Dermis microvascular lymphatic vessel endothelial cell (primary cell): ENCODE measurements at regions not wholly inside any gene's neighbourhood (a gene's known extent, or its start where the extent isn't known, plus 50 kb on each side); places are given as distances from the start of the nearest gene placed in this dataset.

Source experiments
- DNase-seq, 2 donors: peaks; one replicate each; pipeline versions ENCODE4 v3.0.0 to v3.0.0-alpha.2; 2010; ENCODE audit warnings: low read depth in 2 of 2

DNA sequence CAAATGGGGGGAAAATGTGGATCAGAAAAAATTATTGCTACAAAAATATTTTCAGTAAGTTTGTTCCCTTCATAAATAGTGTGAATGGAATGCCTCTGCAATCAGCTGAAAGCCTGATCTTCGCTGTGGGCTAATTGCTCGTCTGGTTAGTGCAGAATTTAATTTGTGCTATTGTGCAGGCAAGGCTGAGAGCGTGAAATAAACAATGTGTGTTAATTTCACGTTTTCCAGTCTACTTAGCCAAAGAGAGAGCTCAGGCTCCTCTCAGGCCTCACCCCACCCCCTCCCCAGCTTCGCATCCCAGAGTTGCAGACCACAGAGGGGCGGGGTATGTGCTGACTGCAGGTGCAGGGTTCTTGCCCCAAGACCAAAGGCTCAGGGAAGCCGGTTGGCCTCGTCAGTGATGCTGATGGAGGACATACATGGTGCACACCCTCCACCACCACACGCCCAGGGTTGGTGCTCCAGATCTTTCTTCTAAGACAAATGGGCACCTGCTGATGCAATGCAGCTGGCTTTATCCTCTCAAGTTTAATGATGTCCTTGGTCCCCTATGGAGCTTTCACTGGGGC lies 302.6 kb upstream of the SLC14A2 start:
- DNase-seq, result no peak

DNA sequence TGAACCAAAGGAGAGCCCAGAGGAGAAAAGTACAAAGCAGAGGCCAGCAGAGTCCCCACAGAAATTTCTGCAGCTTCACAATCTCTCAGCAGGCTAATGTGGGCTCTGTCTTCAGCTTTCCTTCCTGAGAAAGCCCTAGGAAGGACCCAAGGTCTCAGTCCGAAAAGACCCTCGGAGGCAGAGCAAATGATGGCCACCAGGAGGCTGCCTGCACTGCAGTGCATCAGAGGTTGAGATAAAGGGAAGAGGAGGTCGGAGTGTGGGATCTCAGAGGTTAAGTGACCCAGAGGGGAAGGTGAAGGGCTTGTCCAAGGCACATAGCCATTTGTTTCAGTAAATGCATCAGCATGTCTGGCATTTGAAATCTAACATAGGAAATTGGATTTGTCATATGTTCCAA lies 299.1 kb upstream of the SLC14A2 start:
- no peak for DNase-seq

DNA sequence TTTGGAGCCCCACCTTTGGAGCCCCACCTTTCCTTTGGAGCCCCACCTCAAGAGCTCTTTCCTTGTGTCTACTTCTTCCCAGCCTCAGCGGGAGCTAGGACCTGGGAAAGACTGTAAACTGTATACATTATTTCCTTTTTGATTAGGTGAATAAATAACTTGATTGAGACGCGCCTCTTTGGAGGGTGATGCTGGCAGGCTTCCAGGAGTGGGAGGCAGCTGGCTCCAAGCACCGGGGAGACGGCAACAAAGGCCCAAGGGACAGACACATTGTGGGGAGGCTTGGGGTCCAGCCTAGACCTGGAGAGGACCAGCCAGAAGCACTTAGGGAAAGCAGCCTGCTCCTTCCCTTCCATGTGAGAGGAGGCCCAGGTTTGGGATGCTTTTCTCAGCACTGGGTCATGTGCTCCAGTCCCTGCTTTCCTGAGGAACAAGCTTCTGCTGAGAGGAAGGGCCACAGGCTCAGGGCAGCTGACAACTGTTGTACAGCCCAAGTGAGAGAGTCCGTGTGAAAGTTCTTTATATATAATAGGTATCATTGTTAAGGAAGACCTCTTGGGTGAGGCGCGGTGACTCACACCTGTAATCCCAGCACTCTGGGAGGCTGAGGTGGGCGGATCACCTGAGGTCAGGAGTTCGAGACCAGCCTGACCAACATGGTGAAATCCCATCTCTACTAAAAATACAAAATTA lies 297.2 kb upstream of the SLC14A2 start:
- no peak for DNase-seq

DNA sequence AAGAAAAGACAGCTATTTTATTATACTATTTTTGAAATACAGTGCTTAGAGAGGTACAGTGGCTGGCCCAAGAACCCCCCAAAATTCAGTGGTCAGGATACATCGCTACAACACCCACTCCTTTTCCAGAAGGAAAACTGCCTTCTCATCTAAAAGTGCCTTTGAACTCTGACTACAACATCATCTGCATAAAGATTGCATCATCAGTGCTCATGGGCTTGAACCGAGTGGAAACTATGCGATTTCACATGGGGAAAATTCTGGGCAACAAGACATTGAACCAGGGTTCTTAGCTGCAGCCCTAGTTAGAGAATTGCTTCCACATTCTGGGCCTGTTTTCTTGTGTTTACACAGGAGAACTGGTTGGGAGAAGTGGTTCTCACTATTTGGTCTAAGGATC lies 294.6 kb upstream of the SLC14A2 start:
- no peak for DNase-seq

DNA sequence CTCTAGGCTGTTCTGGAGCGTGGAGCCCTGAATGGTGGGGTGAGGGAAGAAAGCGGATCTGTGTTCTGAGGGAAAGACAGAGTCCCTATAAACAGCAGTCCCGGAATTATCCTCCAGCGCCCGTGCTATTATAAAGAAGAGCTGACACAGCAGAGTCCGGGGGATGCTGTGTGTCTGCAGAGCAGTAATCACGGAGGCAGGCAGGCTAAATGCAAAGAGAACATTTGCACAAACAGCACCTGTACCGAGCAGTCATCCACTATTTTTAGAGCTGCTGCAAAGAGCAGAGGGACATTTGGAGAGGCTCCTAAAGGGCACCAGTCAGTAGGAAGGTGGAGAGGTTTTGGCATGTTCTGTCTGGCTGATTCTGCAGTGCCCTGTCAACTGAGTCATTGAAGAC lies 293.8 kb upstream of the SLC14A2 start:
- DNase-seq, result no peak

DNA sequence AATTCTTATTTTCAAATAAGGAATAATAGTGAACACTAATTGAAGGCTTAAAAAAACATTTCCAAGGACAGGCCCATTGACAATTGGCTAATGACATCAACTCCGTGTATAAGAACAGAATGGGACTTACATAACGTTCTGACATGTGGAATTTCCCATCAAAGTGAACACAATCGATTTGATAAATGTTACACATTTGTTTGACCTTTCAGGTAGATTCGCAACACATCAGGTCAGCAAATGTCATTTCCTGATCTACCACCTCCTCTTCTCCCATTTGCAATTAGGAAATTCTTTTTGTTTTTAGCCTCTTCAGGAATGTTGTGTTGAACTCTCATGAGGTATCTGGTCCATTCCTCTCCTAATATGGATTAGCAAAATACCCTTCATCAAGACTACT lies 292.9 kb upstream of the SLC14A2 start:
- DNase-seq, result no peak

DNA sequence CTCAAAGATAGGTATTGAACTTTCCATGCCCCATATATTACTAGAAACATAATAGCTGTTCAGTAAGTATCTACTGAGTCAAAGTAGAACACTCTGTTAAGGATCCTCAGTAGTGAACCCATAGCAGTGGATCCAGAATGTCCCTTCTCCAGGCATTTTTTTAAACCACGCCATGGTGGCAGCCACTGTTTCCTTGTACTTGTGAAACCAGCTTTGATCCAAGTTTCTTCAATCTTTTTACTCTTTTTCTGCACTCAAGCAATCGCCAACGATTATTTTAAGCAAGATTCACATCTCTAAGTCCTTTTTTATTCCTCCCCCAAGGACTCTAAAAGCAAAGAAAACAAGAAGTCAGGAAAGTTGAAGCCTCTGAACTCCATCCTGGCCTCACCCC lies 291.2 kb upstream of the SLC14A2 start:
- DNase-seq, result no peak

DNA sequence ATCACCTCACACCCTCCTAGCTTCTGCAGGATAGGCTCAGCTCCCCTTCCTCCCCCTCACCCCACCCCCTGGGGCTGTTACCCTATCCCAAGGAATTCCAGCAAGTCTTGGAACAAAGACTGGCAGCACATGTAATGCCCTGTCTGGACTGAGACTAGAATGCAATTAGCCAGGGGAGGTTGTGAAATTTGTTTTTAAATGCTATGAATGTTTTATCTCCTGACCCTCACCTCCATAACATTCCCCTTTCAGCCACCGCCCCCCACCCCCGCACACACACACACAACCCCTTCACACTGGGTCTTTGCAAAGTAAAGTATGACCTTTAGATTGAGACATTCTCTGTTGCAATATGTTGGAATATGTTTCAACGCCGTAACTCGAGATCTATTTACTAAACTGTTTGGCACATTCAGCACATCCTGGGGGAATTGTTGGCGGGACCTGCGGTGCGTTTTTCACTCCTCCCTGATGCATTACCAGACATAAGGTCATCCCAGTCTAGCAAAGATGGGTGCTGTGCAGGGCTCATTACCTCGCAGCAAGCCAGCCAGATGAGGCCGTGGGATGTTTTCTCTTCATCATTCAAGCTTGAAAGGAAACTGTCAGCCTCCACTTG lies 290.7 kb upstream of the SLC14A2 start:
- no peak for DNase-seq

DNA sequence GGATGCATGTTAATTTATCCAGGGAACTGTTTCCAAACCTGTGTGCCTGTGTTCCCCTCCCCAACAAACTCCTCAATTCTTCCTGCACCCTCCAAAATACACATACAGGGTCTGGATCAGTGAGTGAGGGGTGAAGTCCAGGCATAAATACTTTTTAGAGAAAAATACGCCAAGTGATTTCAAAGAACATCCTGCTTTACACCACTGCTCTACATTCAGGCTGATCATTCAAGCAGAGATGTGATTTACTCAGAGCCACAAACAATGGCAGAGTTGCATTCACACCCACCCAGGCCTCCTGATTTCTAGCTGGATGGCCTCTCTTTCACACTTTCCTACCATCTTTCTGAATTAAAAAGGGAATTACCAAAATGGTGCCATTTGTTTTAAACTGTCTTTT lies 289.5 kb upstream of the SLC14A2 start:
- no peak for DNase-seq

DNA sequence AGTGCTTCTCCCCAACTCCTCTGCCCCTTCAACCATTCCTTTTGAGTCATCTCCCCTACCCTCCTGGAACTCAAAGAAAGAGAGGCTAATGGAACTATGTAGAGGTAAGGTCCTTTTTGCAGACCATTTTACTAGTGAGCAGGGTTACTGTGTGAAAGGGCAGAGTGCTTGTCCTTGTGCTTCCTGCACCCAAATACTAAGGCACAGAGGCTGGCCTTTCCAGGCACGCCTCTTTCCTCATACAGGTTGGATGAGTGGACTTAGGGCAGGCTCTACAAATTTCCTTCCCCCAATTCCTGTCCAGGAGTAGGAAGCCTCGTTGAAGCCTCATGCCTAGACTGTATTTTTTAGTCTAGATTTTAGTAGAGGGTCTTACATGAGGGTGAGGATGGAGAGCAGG lies 288.8 kb upstream of the SLC14A2 start:
- no peak for DNase-seq

DNA sequence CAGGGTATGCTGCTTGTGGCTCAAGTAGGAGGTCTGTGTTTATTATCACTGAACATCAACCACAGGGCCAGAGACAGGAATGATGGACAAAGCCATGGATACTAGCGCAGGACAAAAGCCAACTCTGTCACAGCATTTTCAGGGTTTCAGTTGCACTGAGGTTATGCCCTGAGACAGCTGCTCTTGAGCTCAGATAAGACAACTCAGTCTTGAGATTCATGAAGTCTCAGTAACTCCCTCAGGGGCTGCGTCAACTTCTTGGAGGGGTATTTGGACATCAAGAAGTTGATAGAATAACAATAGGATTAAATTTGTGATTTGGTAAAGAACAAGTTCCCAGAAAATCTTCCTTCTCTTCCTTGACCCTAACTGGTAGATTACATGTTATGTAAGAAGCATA lies 287.0 kb upstream of the SLC14A2 start:
- DNase-seq, result no peak

DNA sequence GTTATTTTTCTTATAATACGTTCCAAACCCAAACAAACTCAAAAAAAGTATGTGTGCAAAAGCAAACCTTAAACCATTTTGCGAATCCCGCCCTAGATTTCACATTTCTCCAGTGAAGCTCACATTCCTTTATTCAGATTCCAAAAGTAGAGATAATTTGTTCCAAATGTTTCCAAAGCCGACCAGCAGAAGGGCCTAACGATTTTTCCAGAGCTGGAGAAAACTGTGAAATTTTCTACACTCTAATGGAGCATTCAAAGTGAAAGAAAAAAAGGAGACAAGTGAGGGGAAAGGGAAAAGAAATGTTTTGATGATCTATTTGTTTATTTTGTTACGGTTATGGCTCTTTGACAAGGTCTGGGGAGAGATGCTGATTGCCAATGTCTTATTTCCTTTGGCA lies 286.5 kb upstream of the SLC14A2 start:
- DNase-seq, result no peak

DNA sequence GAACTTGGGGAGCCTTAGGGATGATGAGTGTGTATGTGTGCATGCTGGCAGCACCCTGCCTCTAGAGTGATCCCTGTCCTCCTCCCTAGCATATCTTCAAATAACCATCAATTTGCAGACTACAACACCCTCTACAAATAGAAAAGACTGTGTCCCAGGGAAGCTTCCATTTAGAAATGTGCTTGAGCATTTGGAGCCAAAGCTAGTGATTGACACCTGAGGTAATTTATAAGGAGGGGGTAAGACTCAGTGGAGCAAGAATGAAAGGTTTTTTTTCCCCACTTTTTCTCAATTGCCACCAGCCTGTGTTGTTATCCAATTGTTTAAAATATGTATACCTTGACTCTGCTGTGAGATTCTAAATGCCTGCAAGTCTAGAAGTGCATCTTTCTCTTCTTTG lies 286.0 kb upstream of the SLC14A2 start:
- DNase-seq, result no peak

DNA sequence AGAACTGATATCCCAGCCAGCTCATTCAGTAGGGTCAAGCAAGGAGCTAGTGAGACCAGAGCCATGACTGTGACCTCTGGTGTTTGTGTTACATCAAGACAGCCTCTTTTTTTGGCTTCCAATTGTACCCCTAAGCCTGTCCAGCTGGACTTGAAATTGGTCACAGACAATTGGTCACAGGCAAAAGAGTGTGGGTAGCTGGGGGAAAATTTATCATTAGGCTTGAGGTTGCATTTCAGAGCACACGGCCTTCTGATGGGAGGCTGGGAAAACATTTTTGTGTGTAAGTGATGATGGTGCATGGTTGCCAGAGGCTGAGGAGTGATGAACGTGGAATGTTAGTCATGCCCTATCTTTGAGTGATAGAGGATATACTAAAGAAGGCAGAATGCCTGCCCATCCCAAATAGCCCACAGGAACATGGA lies 285.1 kb upstream of the SLC14A2 start:
- no peak for DNase-seq

DNA sequence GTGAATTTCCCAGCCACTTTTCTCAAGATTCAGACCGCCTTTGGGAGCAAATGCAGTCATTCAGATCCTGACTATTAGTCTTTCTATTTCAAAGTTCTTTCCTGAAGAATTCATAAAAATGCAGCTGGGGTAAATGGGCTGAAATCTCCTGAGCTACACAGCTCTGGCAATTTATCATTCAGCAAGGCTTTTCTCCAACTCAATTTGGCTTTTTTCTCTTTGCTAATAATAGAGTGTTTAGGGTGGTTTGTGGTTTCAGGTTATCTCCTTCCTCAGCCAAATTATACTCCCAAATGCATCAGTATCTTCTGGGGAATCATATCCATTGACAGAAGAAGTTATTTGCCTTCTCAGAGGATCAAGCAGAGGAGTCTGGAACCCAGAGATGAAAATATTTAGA lies 282.4 kb upstream of the SLC14A2 start:
- DNase-seq, result no peak

DNA sequence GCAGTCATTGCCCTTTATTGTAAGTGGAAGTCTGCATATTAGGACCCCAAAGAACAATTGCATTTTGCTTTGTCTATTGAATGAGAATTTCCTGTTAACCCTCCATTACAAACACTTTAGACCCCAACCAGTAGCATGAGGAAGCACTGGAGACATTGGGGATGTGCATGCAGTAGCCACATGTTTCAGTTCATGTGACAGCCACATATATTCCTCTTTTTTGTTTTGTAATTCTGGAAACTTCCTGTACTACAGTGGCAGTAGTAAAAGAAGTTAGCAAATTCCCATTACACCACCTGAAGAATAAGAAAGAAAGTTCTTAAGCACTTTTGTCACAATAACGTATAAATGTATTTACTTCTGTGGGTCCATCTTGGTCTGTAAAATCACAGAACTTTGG lies 281.1 kb upstream of the SLC14A2 start:
- DNase-seq, result no peak

DNA sequence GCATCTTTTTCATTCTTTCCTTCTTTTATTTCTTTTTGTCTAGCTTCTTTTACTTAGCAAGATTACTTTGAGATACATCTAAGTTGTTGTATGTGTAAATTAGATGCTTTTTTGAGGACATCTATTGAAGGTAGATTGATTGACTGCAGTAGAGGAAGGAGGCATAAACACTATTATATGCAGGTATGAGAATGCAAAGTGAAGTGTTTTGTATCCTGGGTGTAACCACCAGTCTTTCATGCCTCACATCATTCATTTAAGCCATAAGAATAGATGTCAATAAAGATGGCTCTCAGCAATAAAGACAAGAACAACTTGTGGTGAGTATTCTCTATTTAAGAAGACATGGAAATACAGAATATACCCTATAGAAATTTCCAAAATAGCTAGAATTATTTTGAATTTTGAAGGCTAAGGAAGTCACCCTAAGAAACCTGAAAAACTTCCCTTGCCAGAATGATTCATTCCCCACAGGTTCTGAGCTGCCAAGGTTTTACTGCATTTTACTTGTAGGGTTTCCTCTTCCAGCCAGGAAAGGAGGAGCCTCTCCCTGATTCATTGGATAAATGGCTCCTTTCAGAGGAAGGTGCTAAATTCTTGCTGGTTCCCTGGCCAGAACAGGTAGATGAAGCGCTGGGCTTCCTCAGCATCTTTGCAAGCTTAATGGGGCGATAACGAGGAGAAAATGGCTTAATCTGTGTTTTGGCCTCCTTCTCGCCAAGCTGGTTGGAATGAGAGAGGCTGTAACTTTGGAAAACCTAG lies 279.8 kb upstream of the SLC14A2 start:
- no peak for DNase-seq

DNA sequence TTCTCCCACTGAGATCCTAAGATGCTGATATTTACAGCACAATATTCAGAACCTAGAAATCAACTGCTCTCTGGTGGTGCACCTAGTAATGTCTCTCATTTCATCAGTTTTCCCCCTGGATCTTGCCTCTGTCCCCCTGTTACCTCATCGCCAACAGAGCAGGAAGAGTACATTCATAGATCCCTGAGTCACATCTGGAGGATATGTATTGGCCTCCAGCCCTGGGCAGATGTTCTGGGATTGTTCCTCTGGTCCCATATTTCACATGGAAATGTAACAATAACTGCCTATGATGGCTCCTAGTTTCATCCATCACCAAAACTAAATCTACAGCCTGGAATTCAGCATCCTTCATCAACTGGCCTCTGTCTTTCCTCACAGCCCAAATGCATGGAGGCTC lies 278.8 kb upstream of the SLC14A2 start:
- no peak for DNase-seq

DNA sequence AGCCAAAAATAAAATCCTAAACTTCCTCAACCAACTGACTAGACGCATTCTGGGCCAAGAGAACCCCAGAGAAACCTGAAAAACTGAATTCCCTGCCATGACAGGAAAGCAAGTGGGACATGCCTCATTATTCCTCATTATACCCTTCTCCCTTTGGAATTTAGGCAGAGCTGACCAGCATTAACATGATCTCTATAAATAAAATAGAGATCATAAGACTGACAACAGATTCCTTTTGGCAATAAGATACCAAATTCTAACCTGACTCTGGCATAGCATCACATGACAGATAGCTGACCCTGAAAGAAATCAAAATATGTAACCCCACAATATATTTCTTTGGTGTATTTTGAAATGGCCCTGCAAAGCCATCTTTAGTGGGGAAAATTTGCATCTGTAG lies 277.8 kb upstream of the SLC14A2 start:
- DNase-seq, result no peak

DNA sequence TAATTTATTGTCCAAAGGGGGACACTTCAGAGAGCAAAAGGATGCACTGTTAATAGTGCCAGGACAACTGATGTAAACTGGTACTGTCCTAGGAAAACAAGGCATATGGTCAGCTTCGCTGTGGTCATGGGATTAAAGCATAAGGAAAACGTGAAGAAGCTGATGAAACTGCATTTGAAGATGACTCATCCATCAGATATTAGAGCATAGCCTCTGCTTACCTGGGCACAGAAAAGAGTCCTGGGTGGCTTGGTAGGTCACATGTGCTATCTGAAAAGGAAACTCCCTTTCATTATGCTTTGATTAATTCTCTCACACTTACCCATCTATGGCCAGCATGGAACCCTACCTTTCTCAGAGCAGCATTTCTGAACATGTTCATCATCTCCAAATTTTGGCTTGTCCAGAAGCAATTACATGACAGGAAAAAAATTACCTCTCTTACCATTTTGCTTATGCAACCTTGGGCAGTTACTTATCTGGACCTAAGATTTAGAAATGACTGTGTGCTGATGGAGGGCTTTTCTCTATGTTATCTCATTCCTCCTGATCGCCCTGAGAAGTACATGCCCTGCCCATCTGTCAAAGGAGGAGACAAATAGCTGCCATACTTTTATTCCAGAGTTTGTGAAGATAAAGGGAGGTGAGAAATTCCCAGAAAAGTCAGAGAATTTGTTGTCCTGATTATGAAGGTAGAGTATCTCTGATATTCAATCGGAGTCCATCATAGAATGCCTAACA lies 275.3 kb upstream of the SLC14A2 start:
- no peak for DNase-seq

DNA sequence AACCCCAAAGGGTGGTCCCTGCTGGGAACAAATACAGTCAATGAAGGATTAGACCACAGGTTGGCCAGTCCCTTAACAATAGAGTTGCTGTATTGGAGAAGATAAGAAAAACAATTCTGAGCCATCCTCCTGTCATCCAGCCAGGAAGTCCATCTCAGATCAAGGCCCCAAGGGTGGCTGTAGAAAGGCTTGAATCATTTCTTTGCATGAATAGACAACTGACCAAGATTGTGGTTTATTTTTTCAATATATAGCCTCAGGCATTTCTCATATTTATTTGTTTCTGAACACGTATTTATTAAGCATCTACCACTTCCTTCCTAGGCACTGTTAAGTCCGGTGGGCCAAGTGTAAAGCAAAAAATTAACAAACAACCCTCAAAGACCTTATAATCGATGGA lies 274.4 kb upstream of the SLC14A2 start:
- no peak for DNase-seq

DNA sequence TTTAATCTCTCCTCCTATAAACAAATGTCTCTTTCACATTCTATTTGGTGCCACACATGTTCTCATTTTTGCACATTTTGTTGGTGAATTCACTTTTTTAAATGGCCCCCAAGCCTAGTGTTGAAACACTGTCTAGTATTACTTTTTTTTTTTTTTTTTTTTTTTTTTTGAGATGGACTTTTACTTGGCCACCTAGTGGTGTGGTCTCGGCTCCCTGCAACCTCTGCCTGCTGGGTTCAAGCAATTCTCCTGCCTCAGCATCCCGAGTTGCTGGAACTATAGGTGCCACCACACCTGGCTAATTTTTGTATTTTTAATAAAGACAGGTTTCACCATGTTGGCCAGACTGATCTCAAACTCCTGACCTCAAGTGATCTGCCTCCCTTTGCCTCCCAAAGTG lies 273.8 kb upstream of the SLC14A2 start:
- DNase-seq, result no peak
